Mammary epithelial cell (primary cell): ENCODE measurements at regions not wholly inside any gene's neighbourhood (a gene's known extent, or its start where the extent isn't known, plus 50 kb on each side); places are given as distances from the start of the nearest gene placed in this dataset.

ENCODE experiments used
- CTCF ChIP-seq, 2 donors: IDR thresholded peaks in 1 of 2; conservative IDR thresholded peaks in 1 of 2; 2 replicates each; pipeline ENCODE4 v1.5.1; 2011 to 2012; ENCODE audit warnings: inconsistent platforms in 2 of 2, low read length in 2 of 2, mild to moderate bottlenecking in 2 of 2, control low read depth in 1 of 2, low read depth in 1 of 2; ENCODE audit not compliant: insufficient read depth in 1 of 2; ENCODE audit errors: extremely low read depth in 1 of 2
- EZH2 ChIP-seq: IDR thresholded peaks from 2 replicates; pipeline ENCODE4 v1.6.1; 2012; ENCODE audit warnings: low read length, inconsistent platforms, borderline replicate concordance

DNA sequence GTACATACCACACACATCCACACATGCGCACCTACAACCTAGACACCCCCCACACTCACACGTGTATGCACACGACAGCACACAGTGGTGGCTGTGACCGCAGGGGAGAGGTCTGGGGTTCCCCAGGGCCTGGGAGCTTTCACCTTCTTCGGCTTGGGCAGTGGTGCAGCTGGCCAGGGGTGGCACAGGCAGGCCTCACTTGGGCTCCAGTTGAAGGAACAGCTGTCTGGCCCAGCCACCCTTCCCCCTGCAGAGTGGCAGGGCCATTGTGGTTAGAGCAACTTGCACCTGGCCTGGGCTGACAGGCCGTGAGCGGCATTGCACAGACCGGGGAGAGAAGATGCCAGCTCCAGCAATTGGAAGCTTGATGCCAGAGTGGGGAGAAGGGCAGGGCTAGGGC lies 114.5 kb upstream of the GSE1 start:
- TF ChIP-seq CTCF (conservative IDR thresholded peaks at IDR 0.05 in 1 of 2, IDR thresholded peaks at IDR 0.05 in 1 of 2; ENCODE audit: extremely low read depth in 1 of 2, insufficient read depth in 1 of 2, low read depth in 1 of 2, low read length in 2 of 2) (no peak), EZH2 (no peak)
